Adrenal gland (tissue), 9 donors: ENCODE measurements at regions not wholly inside any gene's neighbourhood (a gene's known extent, or its start where the extent isn't known, plus 50 kb on each side); places are given as distances from the start of the nearest gene placed in this dataset.

Source experiments
- DNase-seq, 7 donors: peaks; one replicate each; pipeline ENCODE4 v3.0.0-alpha.2; 2019 to 2020
- H3K27ac ChIP-seq, 5 donors: fragments of 200-600 bp; sonication (generic) in 4 of 5; 1 replicate in 3 of 5; 2 replicates in 2 of 5; pipeline versions ENCODE4 v1.5.1 to v1.8.0; 2016 to 2020; ENCODE audit warnings: mild to moderate bottlenecking in 1 of 5
- H3K27me3 ChIP-seq: fragments of 200-600 bp; 2 replicates; pipeline ENCODE4 v1.8.0; 2021
- H3K36me3 ChIP-seq, 2 donors: fragments of 200-600 bp; replicated peaks in 1 of 2; 1 replicate in 1 of 2; 2 replicates in 1 of 2; pipeline versions ENCODE4 v1.5.1 to v1.8.0; 2018 to 2022
- H3K4me1 ChIP-seq, 2 donors: fragments of 200-600 bp; replicated peaks in 1 of 2; 1 replicate in 1 of 2; 2 replicates in 1 of 2; pipeline versions ENCODE4 v1.5.1 to v1.8.0; 2018 to 2021
- H3K4me3 ChIP-seq, 4 donors: fragments of 200-600 bp; sonication (generic) in 3 of 4; one replicate each; pipeline ENCODE4 v1.5.1; 2016 to 2018
- H3K9me3 ChIP-seq, 3 donors: fragments of 200-600 bp; sonication (generic) in 1 of 3; replicated peaks in 1 of 3; 1 replicate in 2 of 3; 2 replicates in 1 of 3; pipeline versions ENCODE4 v1.5.1 to v1.8.0; 2016 to 2021
- POLR2A ChIP-seq, 2 donors: fragments of 450-650 bp; IDR thresholded peaks; one replicate each; pipeline ENCODE4 v1.6.1; 2017; ENCODE audit warnings: antibody characterized with exemption in 2 of 2, mild to moderate bottlenecking in 2 of 2, moderate library complexity in 1 of 2
- WGBS, 4 donors: extraction: QIAGEN DNeasy Blood & Tissue Kit in 2 of 4; methylation state at CpG; one replicate each; pipeline versions ENCODE4 v1.1.5 to v1.1.7; 2013 to 2017; 5-methylcytosine and 5-hydroxymethylcytosine counted together
- intact Hi-C, 2 donors: fragments of 100-400 bp; cut with DNase I; formaldehyde crosslinking; loops; one replicate each; pipeline versions ENCODE4 v1.14.1 to v1.15.0; 2022 to 2023
- TF ChIP-seq, protein P1 (sequence below), 6 experiments: fragments of 450-650 bp in 4 of 6; fragments of 200-600 bp in 2 of 6; sonication (generic) in 1 of 6; IDR thresholded peaks; 1 replicate in 5 of 6; 2 replicates in 1 of 6; pipeline versions ENCODE4 v1.5.1 to v1.8.0; 2016 to 2021; ENCODE audit warnings: antibody characterized with exemption in 6 of 6, mild to moderate bottlenecking in 2 of 6, moderate library complexity in 1 of 6
- donor health status: healthy with polysubstance abuse.
- donor health status: Bipolar disorder and iron deficiency.
- donor health status: DM: yes; HTN: yes; CAD: no.
- donor health status: DM: no; HTN: no; CAD: no.
- donor health status: DM: no; HTN: no; CAD: no.

- intact Hi-C loops, result no loop called here
- 46 to 53% (median 52%) methylated on average over 2 of the region's 2 CpGs for WGBS, 4 donors
- no peak for DNase-seq
- Histone ChIP-seq H3K27me3 (peaks cover 3% of the 10 kb centered on the region), H3K4me1 (no peaks in the 10 kb centered on the region), H3K27ac (no peak overlapping the region), H3K4me3 (no peak overlapping the region), H3K36me3 (no peaks in the 10 kb centered on the region), H3K9me3 (no peaks in the 10 kb centered on the region)
- no peak for TF ChIP-seq POLR2A (IDR thresholded peaks at IDR 0.05)
- TF ChIP-seq, protein P1, sequence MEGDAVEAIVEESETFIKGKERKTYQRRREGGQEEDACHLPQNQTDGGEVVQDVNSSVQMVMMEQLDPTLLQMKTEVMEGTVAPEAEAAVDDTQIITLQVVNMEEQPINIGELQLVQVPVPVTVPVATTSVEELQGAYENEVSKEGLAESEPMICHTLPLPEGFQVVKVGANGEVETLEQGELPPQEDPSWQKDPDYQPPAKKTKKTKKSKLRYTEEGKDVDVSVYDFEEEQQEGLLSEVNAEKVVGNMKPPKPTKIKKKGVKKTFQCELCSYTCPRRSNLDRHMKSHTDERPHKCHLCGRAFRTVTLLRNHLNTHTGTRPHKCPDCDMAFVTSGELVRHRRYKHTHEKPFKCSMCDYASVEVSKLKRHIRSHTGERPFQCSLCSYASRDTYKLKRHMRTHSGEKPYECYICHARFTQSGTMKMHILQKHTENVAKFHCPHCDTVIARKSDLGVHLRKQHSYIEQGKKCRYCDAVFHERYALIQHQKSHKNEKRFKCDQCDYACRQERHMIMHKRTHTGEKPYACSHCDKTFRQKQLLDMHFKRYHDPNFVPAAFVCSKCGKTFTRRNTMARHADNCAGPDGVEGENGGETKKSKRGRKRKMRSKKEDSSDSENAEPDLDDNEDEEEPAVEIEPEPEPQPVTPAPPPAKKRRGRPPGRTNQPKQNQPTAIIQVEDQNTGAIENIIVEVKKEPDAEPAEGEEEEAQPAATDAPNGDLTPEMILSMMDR (IDR thresholded peaks at IDR 0.05), result no peak
Observed at GRCh38 chr9:3018071-3018470, 174.2 kb upstream of the PUM3 start.

DNA sequence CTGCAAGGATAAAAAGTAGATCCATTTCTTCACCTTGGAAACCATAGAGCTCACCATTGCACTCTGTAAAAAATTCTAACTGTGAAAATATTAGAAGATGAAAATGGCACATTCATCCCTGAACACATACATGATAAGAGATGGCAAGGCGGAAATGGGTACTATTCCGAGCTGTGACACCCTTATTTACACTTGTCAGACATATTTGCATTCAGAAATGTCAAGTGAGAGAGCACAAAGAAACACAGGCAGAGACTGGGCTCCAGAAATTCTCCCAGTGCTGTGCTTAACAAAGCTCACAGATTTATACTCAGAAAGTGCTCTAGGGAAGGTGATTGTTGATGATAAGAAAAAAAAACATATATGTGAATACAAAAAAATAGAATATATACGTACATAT is 170.3 kb upstream of the PUM3 start:
- no peaks in the 10 kb centered on the region for H3K4me1 ChIP-seq
- intact Hi-C loops, result no loop called here
- no peaks in the 10 kb centered on the region for H3K36me3 ChIP-seq
- no peak overlapping the region for H3K4me3 ChIP-seq
- no peaks in the 10 kb centered on the region for H3K9me3 ChIP-seq
- TF ChIP-seq, protein P1 (IDR thresholded peaks at IDR 0.05), result no peak
- TF ChIP-seq POLR2A (IDR thresholded peaks at IDR 0.05), result no peak
- whole genome bisulfite sequencing, 4 donors, result 52 to 70% (median 58%) methylated on average over 3 of the region's 3 CpGs
- H3K27ac ChIP-seq, result no peak overlapping the region
- no peaks in the 10 kb centered on the region for H3K27me3 ChIP-seq
- no peak for DNase-seq

DNA sequence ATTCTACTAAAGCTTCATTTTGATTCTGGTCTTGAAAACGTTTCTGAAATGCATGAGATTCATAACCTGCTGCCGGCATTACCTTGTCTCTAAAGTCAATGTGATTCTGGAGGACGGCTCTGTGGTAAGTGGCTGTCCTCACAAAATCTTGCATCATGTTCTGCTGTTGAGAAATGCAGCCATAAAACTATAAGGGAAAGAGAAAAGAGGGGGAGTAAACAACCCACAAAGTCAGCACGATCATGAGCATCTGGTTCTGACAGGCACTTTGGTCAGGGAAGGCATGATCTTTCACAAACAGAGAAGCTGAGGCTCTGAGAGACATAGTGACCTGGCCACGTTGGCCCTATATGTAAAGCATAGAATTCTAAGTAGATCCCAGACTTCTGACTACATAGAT is 168.9 kb upstream of the PUM3 start:
- WGBS, 4 donors, result 56 to 65% (median 62%) methylated on average over 5 of the region's 5 CpGs
- H3K4me1 ChIP-seq, result no peaks in the 10 kb centered on the region
- H3K9me3 ChIP-seq, result no peaks in the 10 kb centered on the region
- intact Hi-C loops, result no loop called here
- no peak for DNase-seq
- no peaks in the 10 kb centered on the region for H3K27me3 ChIP-seq
- TF ChIP-seq, protein P1 (IDR thresholded peaks at IDR 0.05), result no peak
- no peak for TF ChIP-seq POLR2A (IDR thresholded peaks at IDR 0.05)
- no peaks in the 10 kb centered on the region for H3K36me3 ChIP-seq
- H3K4me3 ChIP-seq, result no peak overlapping the region
- H3K27ac ChIP-seq, result no peak overlapping the region

- Histone ChIP-seq H3K27ac (no peak overlapping the region), H3K9me3 (no peaks in the 10 kb centered on the region), H3K36me3 (no peaks in the 10 kb centered on the region), H3K4me3 (no peak overlapping the region), H3K4me1 (no peaks in the 10 kb centered on the region), H3K27me3 (no peaks in the 10 kb centered on the region)
- DNase-seq, result no peak
- TF ChIP-seq, protein P1 (IDR thresholded peaks at IDR 0.05), result no peak
- TF ChIP-seq POLR2A (IDR thresholded peaks at IDR 0.05), result no peak
- intact Hi-C loops, result no loop called here
- 69 to 76% (median 71%) methylated on average over 6 of the region's 6 CpGs for WGBS, 4 donors
Observed at GRCh38 chr9:3012245-3012644, 168.3 kb upstream of the PUM3 start.
